ENCODE measurements at regions not wholly inside any gene's neighbourhood (a gene's known extent, or its start where the extent isn't known, plus 50 kb on each side); places are given as distances from the start of the nearest gene placed in this dataset.

- Mint-ChIP-seq H3K27ac (no peak overlapping the region), H3K36me3 (peaks cover 0 to 16% of the 10 kb centered on the region in 2 donors), H3K9me3 (peaks cover 18 to 30% of the 10 kb centered on the region in 2 donors)
- DNase-seq (ENCODE audit: low spot score in 2 of 2) (no peak), ATAC-seq (no peak)
These were observed 217.0 kb downstream of the RWDD3 start for GRCh38 chr1:95451054-95451453.

GRCh38 chr1:95451904-95452303 is 217.9 kb downstream of the RWDD3 start:
- no peak overlapping the region for H3K27ac Mint-ChIP-seq
- peaks cover 21 to 31% of the 10 kb centered on the region in 2 donors for H3K9me3 Mint-ChIP-seq
- peaks cover 0 to 16% of the 10 kb centered on the region in 2 donors for H3K36me3 Mint-ChIP-seq
- DNase-seq (ENCODE audit: low spot score in 2 of 2) = no peak
- no peak for ATAC-seq

GRCh38 chr1:95453053-95453452 is 219.0 kb downstream of the RWDD3 start:
- DNase-seq (ENCODE audit: low spot score in 2 of 2) = no peak
- Mint-ChIP-seq H3K36me3 (peaks cover 0 to 9% of the 10 kb centered on the region in 2 donors), H3K9me3 (peaks cover 21% of the 10 kb centered on the region in 2 donors), H3K27ac (no peak overlapping the region)
- no peak for ATAC-seq

GRCh38 chr1:95467036-95467435 is 233.0 kb downstream of the RWDD3 start:
- Mint-ChIP-seq H3K9me3 (peaks cover 42 to 46% of the 10 kb centered on the region in 2 donors), H3K27ac (no peak overlapping the region), H3K36me3 (peaks cover 0 to 12% of the 10 kb centered on the region in 2 donors)
- DNase-seq (ENCODE audit: low spot score in 2 of 2) (no peak), ATAC-seq (no peak)

GRCh38 chr1:95475686-95476457 is 241.9 kb downstream of the RWDD3 start:
- no peak for ATAC-seq
- H3K36me3 Mint-ChIP-seq = no peaks in the 10 kb centered on the region
- peaks cover 15 to 18% of the 10 kb centered on the region in 2 donors for H3K9me3 Mint-ChIP-seq
- no peak for DNase-seq (ENCODE audit: low spot score in 2 of 2)
- no peak overlapping the region for H3K27ac Mint-ChIP-seq

GRCh38 chr1:95496307-95496706 is 262.3 kb downstream of the RWDD3 start:
- peaks cover 9 to 13% of the 10 kb centered on the region in 2 donors for H3K9me3 Mint-ChIP-seq
- ATAC-seq (no peak), DNase-seq (ENCODE audit: low spot score in 2 of 2) (no peak)

DNA sequence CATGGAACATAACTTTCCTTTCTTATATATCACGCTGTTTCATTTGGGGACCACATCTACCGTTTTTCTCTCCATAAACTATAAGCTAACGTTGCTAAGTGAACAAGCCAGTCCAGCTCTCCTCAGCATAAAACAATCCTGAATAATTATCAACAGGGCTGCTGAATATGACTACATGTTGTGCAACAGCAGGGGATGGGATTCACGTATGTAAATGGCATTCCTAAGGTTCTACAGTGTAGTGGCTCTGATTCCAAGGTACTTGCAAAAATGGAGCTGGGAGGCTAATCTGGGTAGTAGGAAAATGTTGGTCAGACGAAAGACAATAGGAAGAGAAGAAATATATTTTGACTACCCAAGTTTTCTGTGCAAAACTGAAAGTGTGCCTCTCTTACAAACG is 262.8 kb downstream of the RWDD3 start:
- DNase-seq (ENCODE audit: low spot score in 2 of 2) = no peak
- no peak overlapping the region for H3K27ac Mint-ChIP-seq
- no peaks in the 10 kb centered on the region for H3K36me3 Mint-ChIP-seq
- H3K9me3 Mint-ChIP-seq = peaks cover 9 to 16% of the 10 kb centered on the region in 2 donors
- ATAC-seq = no peak

More at GRCh38 chr1:95496307-95496706, 262.3 kb downstream of the RWDD3 start:
- Mint-ChIP-seq H3K27ac (no peak overlapping the region), H3K36me3 (no peaks in the 10 kb centered on the region)

- no peak overlapping the region for H3K27ac Mint-ChIP-seq
- H3K9me3 Mint-ChIP-seq = peaks cover 9 to 17% of the 10 kb centered on the region in 2 donors
- no peaks in the 10 kb centered on the region for H3K36me3 Mint-ChIP-seq
- ATAC-seq (no peak), DNase-seq (ENCODE audit: low spot score in 2 of 2) (no peak)
These were observed 263.6 kb downstream of the RWDD3 start for GRCh38 chr1:95497566-95497965.

GRCh38 chr1:95503278-95504030 is 269.4 kb downstream of the RWDD3 start:
- no peak for ATAC-seq
- Mint-ChIP-seq H3K36me3 (no peaks in the 10 kb centered on the region), H3K9me3 (peaks cover 5 to 23% of the 10 kb centered on the region in 2 donors), H3K27ac (no peak overlapping the region)
- no peak for DNase-seq (ENCODE audit: low spot score in 2 of 2)

- Mint-ChIP-seq H3K27ac (no peak overlapping the region), H3K36me3 (no peaks in the 10 kb centered on the region), H3K9me3 (peaks cover 5 to 23% of the 10 kb centered on the region in 2 donors)
- no peak for ATAC-seq
- no peak for DNase-seq (ENCODE audit: low spot score in 2 of 2)
These were observed 270.3 kb downstream of the RWDD3 start for GRCh38 chr1:95504321-95504720.

- no peak for ATAC-seq
- Mint-ChIP-seq H3K36me3 (no peaks in the 10 kb centered on the region), H3K9me3 (peaks cover 0 to 11% of the 10 kb centered on the region in 2 donors), H3K27ac (no peak overlapping the region)
- no peak for DNase-seq (ENCODE audit: low spot score in 2 of 2)
These were observed 272.9 kb downstream of the RWDD3 start for GRCh38 chr1:95506736-95507414.

DNA sequence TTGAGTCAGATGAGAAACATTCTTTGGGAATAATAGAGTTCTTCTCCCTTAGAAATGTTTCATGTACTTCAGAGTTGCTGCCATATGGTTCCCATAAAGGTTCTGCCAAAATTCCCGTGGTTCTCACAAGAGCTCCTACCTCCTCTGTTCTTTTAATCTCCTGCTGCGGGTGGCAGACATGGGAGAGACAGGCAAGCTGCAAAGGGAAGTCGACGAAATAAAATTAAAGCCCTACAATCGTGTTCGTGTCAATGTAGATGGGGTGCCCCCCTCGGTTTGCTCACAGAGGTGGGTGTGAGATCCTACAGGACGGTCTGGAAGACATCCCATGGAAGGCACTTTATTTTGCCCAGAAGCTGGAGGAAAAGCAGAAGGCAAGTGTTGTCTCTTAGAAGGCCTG is 276.0 kb downstream of the RWDD3 start:
- ATAC-seq (no peak), DNase-seq (ENCODE audit: low spot score in 2 of 2) (no peak)
- H3K36me3 Mint-ChIP-seq = no peaks in the 10 kb centered on the region
- H3K27ac Mint-ChIP-seq = no peak overlapping the region
- H3K9me3 Mint-ChIP-seq = peaks cover 0 to 11% of the 10 kb centered on the region in 2 donors

GRCh38 chr1:95512925-95513324 is 278.9 kb downstream of the RWDD3 start:
- no peak overlapping the region for H3K27ac Mint-ChIP-seq
- H3K9me3 Mint-ChIP-seq = peaks cover 5 to 7% of the 10 kb centered on the region in 2 donors
- ATAC-seq (no peak), DNase-seq (ENCODE audit: low spot score in 2 of 2) (no peak)
- no peaks in the 10 kb centered on the region for H3K36me3 Mint-ChIP-seq

- no peak overlapping the region for H3K27ac Mint-ChIP-seq
- H3K9me3 Mint-ChIP-seq = peaks cover 10 to 11% of the 10 kb centered on the region in 2 donors
- peaks cover 0 to 7% of the 10 kb centered on the region in 2 donors for H3K36me3 Mint-ChIP-seq
- DNase-seq (ENCODE audit: low spot score in 2 of 2) = no peak
- no peak for ATAC-seq
These were observed 283.5 kb downstream of the RWDD3 start for GRCh38 chr1:95517506-95517905.

DNA sequence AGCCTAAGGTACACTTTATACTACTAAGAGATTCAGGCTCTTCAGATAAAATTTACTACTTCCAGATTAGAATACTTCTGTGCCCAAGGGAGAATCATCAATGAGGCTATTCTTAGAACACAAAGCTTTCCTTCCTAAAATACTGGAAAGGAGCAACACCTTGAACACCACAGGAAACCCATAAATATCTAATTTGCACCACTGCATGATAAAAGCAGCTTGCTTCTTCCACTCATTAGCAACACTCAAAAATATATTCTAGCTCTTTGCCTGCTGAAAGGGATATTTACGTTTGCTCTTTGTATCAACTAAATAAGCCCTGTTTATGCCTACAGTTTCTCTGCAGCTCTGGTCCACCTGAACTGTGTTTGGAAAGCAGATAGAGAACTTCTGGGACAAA is 284.3 kb downstream of the RWDD3 start:
- ATAC-seq (no peak), DNase-seq (ENCODE audit: low spot score in 2 of 2) (no peak)

DNA sequence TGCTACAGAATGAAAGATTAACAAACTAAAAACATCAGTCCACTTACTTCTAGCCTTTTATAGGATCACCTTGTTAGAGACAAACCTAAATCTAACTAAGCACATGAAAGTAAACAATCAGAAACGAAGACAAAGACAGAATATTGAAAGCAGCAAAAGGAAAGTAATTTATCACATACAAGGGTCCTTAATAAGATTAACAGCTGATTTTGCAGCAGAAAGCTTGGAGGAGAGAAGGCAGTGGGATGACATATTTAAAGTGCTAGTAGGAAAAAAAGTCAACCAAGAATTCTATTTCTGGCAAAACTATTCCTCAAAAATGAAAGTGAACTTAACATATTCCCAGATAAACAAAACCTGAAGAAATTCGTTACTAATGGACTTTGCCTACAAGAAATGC is 286.4 kb downstream of the RWDD3 start:
- Mint-ChIP-seq H3K9me3 (peaks cover 22 to 27% of the 10 kb centered on the region in 2 donors), H3K27ac (no peak overlapping the region), H3K36me3 (peaks cover 0 to 16% of the 10 kb centered on the region in 2 donors)
- ATAC-seq (no peak), DNase-seq (ENCODE audit: low spot score in 2 of 2) (no peak)

More for the DNA sequence above, 284.3 kb downstream of the RWDD3 start:
- H3K36me3 Mint-ChIP-seq = peaks cover 0 to 7% of the 10 kb centered on the region in 2 donors
- peaks cover 10 to 11% of the 10 kb centered on the region in 2 donors for H3K9me3 Mint-ChIP-seq
- no peak overlapping the region for H3K27ac Mint-ChIP-seq

- Mint-ChIP-seq H3K36me3 (peaks cover 0 to 2% of the 10 kb centered on the region in 2 donors), H3K27ac (no peak overlapping the region), H3K9me3 (peaks cover 6 to 26% of the 10 kb centered on the region in 2 donors)
- no peak for DNase-seq (ENCODE audit: low spot score in 2 of 2)
- no peak for ATAC-seq
These were observed 298.3 kb downstream of the RWDD3 start for GRCh38 chr1:95532335-95532734.

All from activated naive CD4-positive, alpha-beta T cell treated with anti-CD3 and anti-CD28 coated beads, Interleukin-2, amount 50 U/mL, for 72 hours (primary cell).